ENCODE measurements at regions not wholly inside any gene's neighbourhood (a gene's known extent, or its start where the extent isn't known, plus 50 kb on each side); places are given as distances from the start of the nearest gene placed in this dataset.

GRCh38 chr10:111758593-111758992 is 425.0 kb downstream of the GPAM start:
- no peak for TF ChIP-seq CTCF (IDR thresholded peaks at IDR 0.05)
- TF ChIP-seq POLR2A (IDR thresholded peaks at IDR 0.05): no peak

Data from lower leg skin (tissue), 3 donors.